ENCODE measurements at regions not wholly inside any gene's neighbourhood (a gene's known extent, or its start where the extent isn't known, plus 50 kb on each side); places are given as distances from the start of the nearest gene placed in this dataset.

DNA sequence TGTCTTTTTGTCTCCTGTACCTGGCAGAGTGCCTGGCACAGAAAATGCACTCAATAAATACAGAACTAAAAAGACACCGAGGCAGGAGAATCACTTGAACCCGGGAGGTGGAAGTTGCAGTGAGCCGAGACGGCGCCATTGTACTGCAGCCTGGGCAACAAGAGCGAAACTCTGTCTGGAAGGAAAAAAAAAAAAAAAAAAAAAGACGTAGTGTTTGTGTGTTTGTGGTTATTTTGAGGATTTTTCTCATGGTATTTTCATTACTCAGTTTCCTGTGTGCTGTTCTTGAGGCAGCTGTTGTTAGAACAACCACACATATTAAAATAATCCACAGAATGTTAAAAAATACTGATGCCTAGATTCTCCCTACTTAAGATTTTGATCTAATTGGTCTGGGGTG, 519.2 kb upstream of the SPHKAP start:
- ATAC-seq (ENCODE audit: poor library complexity) (no peak), DNase-seq (no peak)
- Histone ChIP-seq H3K9me3 (ENCODE audit: control insufficient read depth in 1 of 2, insufficient read depth in 1 of 2, low read length in 2 of 2) (no peaks in the 10 kb centered on the region), H3K27me3 (ENCODE audit: control insufficient read depth in 1 of 2, insufficient read depth in 2 of 2, low read length in 2 of 2) (no peaks in the 10 kb centered on the region), H3K27ac (ENCODE audit: low read depth in 1 of 2, low read length in 2 of 2) (no peak overlapping the region), H3K4me3 (ENCODE audit: low read length) (no peak overlapping the region), H3K36me3 (ENCODE audit: insufficient read depth, low read length) (no peaks in the 10 kb centered on the region), H3K4me1 (ENCODE audit: insufficient read depth, low read length) (no peaks in the 10 kb centered on the region)
- Mint-ChIP-seq H3K36me3 (ENCODE audit: low read depth) (no peaks in the 10 kb centered on the region), H3K27me3 (no peaks in the 10 kb centered on the region), H3K4me1 (ENCODE audit: low read depth) (no peaks in the 10 kb centered on the region), H3K27ac (no peak overlapping the region), H3K4me3 (no peak overlapping the region), H3K9me3 (peaks cover 2% of the 10 kb centered on the region)
- POLR2A ChIA-PET, result no interaction called here
- intact Hi-C loops (cut with DNase I, micrococcal nuclease), result no loop called here
- TF ChIP-seq, protein P1, sequence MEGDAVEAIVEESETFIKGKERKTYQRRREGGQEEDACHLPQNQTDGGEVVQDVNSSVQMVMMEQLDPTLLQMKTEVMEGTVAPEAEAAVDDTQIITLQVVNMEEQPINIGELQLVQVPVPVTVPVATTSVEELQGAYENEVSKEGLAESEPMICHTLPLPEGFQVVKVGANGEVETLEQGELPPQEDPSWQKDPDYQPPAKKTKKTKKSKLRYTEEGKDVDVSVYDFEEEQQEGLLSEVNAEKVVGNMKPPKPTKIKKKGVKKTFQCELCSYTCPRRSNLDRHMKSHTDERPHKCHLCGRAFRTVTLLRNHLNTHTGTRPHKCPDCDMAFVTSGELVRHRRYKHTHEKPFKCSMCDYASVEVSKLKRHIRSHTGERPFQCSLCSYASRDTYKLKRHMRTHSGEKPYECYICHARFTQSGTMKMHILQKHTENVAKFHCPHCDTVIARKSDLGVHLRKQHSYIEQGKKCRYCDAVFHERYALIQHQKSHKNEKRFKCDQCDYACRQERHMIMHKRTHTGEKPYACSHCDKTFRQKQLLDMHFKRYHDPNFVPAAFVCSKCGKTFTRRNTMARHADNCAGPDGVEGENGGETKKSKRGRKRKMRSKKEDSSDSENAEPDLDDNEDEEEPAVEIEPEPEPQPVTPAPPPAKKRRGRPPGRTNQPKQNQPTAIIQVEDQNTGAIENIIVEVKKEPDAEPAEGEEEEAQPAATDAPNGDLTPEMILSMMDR (IDR thresholded peaks at IDR 0.05), result no peak
- CTCF ChIA-PET, result no interaction called here

DNA sequence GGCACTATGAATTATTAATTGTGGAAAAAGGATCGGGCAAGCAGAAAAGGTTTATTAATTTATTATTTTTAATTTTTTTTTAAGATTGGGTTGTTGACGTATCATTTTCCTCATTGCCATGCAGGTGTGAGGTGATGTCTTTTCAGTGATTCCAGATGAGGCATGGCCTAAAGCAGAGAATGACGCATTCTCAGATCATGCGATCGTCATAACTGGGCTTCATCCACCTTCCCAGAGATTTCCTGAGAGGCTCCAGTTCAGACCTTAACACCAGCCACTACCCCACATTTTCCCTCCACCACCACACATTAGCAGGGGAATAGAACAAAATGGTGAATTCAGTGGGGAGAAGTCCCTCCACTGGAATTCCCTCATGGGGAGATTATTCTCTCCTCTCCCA, 518.4 kb upstream of the SPHKAP start:
- Mint-ChIP-seq H3K27ac (no peak overlapping the region), H3K36me3 (ENCODE audit: low read depth) (no peaks in the 10 kb centered on the region), H3K4me1 (ENCODE audit: low read depth) (no peaks in the 10 kb centered on the region), H3K9me3 (peaks cover 2% of the 10 kb centered on the region), H3K4me3 (no peak overlapping the region), H3K27me3 (no peaks in the 10 kb centered on the region)
- ATAC-seq (ENCODE audit: poor library complexity) (no peak), DNase-seq (no peak)
- Histone ChIP-seq H3K9me3 (ENCODE audit: control insufficient read depth in 1 of 2, insufficient read depth in 1 of 2, low read length in 2 of 2) (no peaks in the 10 kb centered on the region), H3K4me1 (ENCODE audit: insufficient read depth, low read length) (no peaks in the 10 kb centered on the region), H3K27me3 (ENCODE audit: control insufficient read depth in 1 of 2, insufficient read depth in 2 of 2, low read length in 2 of 2) (no peaks in the 10 kb centered on the region), H3K27ac (ENCODE audit: low read depth in 1 of 2, low read length in 2 of 2) (no peak overlapping the region), H3K36me3 (ENCODE audit: insufficient read depth, low read length) (no peaks in the 10 kb centered on the region), H3K4me3 (ENCODE audit: low read length) (no peak overlapping the region)
- POLR2A ChIA-PET, result no interaction called here
- TF ChIP-seq, protein P1 (IDR thresholded peaks at IDR 0.05), result no peak
- intact Hi-C loops (cut with DNase I, micrococcal nuclease), result no loop called here
- CTCF ChIA-PET, result no interaction called here

DNA sequence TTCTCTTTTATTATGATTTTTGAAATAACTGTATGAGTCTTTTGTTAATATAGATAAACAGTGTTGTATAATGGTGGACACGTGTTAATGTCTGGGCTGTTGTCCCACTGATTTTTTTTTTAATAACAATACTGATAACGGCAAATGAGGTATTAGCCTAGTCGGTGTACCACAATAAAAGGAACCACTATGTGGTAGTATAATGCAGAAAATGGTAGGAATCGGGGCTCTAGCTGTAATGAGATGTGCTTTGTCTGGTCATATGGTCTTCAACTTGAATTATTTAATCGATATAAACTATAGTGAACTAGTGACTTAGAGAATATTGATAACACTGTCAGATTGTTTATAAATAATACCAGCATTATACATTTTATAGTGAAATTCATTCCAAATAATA, 517.9 kb upstream of the SPHKAP start:
- Mint-ChIP-seq H3K27ac (no peak overlapping the region), H3K4me3 (no peak overlapping the region), H3K9me3 (peaks cover 2% of the 10 kb centered on the region), H3K4me1 (ENCODE audit: low read depth) (no peaks in the 10 kb centered on the region), H3K27me3 (no peaks in the 10 kb centered on the region), H3K36me3 (ENCODE audit: low read depth) (no peaks in the 10 kb centered on the region)
- Histone ChIP-seq H3K36me3 (ENCODE audit: insufficient read depth, low read length) (no peaks in the 10 kb centered on the region), H3K27me3 (ENCODE audit: control insufficient read depth in 1 of 2, insufficient read depth in 2 of 2, low read length in 2 of 2) (no peaks in the 10 kb centered on the region), H3K4me3 (ENCODE audit: low read length) (no peak overlapping the region), H3K9me3 (ENCODE audit: control insufficient read depth in 1 of 2, insufficient read depth in 1 of 2, low read length in 2 of 2) (no peaks in the 10 kb centered on the region), H3K4me1 (ENCODE audit: insufficient read depth, low read length) (no peaks in the 10 kb centered on the region), H3K27ac (ENCODE audit: low read depth in 1 of 2, low read length in 2 of 2) (no peak overlapping the region)
- ATAC-seq (ENCODE audit: poor library complexity) (no peak), DNase-seq (no peak)
- POLR2A ChIA-PET, result no interaction called here
- intact Hi-C loops (cut with DNase I, micrococcal nuclease), result no loop called here
- TF ChIP-seq, protein P1 (IDR thresholded peaks at IDR 0.05), result no peak
- CTCF ChIA-PET, result no interaction called here

Measured in CD4-positive, alpha-beta T cell (primary cell).